ENCODE measurements at regions not wholly inside any gene's neighbourhood (a gene's known extent, or its start where the extent isn't known, plus 50 kb on each side); places are given as distances from the start of the nearest gene placed in this dataset.

- DNase-seq: no peak
These were observed 225.5 kb downstream of the OSR1 start for GRCh38 chr2:19132967-19133366.

- no peak for DNase-seq
These were observed 226.6 kb downstream of the OSR1 start for GRCh38 chr2:19131871-19132270.

GRCh38 chr2:19128148-19128547 is 230.3 kb downstream of the OSR1 start:
- DNase-seq: no peak

- DNase-seq: no peak
These were observed 230.8 kb downstream of the OSR1 start for GRCh38 chr2:19127616-19128015.

GRCh38 chr2:19125901-19126680 is 232.3 kb downstream of the OSR1 start:
- no peak for DNase-seq

GRCh38 chr2:19124135-19124534 is 234.3 kb downstream of the OSR1 start:
- DNase-seq: no peak

- DNase-seq: no peak
These were observed 234.9 kb downstream of the OSR1 start for GRCh38 chr2:19123556-19123955.

- DNase-seq: no peak
These were observed 236.2 kb downstream of the OSR1 start for GRCh38 chr2:19122220-19122619.

GRCh38 chr2:19120941-19121750 is 237.3 kb downstream of the OSR1 start:
- DNase-seq: no peak

- no peak for DNase-seq
These were observed 238.2 kb downstream of the OSR1 start for GRCh38 chr2:19120181-19120580.

GRCh38 chr2:19119326-19120001 is 239.0 kb downstream of the OSR1 start:
- DNase-seq: no peak

- DNase-seq: no peak
These were observed 241.5 kb downstream of the OSR1 start for GRCh38 chr2:19116918-19117317.

GRCh38 chr2:19114754-19115231 is 243.6 kb downstream of the OSR1 start:
- no peak for DNase-seq

- no peak for DNase-seq
These were observed 244.3 kb downstream of the OSR1 start for GRCh38 chr2:19114126-19114525.

- DNase-seq: no peak
These were observed 247.1 kb downstream of the OSR1 start for GRCh38 chr2:19111354-19111753.

GRCh38 chr2:19109518-19109917 is 248.9 kb downstream of the OSR1 start:
- DNase-seq: no peak

GRCh38 chr2:19106376-19106775 is 252.0 kb downstream of the OSR1 start:
- no peak for DNase-seq

GRCh38 chr2:19104503-19104902 is 253.9 kb downstream of the OSR1 start:
- DNase-seq: no peak

GRCh38 chr2:19102696-19103423 is 255.6 kb downstream of the OSR1 start:
- DNase-seq: no peak

- no peak for DNase-seq
These were observed 256.5 kb downstream of the OSR1 start for GRCh38 chr2:19101968-19102367.

- DNase-seq: no peak
These were observed 257.9 kb downstream of the OSR1 start for GRCh38 chr2:19100570-19100969.

GRCh38 chr2:19099181-19099580 is 259.2 kb downstream of the OSR1 start:
- DNase-seq: no peak
